Neural cell (in vitro differentiated cells): ENCODE measurements at regions not wholly inside any gene's neighbourhood (a gene's known extent, or its start where the extent isn't known, plus 50 kb on each side); places are given as distances from the start of the nearest gene placed in this dataset.

ENCODE experiments used
- CTCF ChIP-seq: fragments of 450-650 bp; IDR thresholded peaks from 2 replicates; pipeline ENCODE4 v1.5.1; 2014; ENCODE audit warnings: antibody characterized with exemption, mild to moderate bottlenecking, moderate library complexity; ENCODE audit not compliant: poor library complexity, severe bottlenecking
- EZH2 ChIP-seq: fragments of 200-600, 300-800 bp; shearing (Covaris generic), sonication (generic); IDR thresholded peaks from 2 replicates; pipeline ENCODE4 v1.6.1; 2014; ENCODE audit warnings: antibody characterized with exemption, low read length, borderline replicate concordance, mild to moderate bottlenecking; ENCODE audit not compliant: insufficient read depth, poor library complexity, severe bottlenecking
- POLR2AphosphoS5 ChIP-seq: IDR thresholded peaks from 2 replicates; pipeline ENCODE4 v1.6.1; 2012
- TAF1 ChIP-seq: IDR thresholded peaks from 2 replicates; pipeline ENCODE4 v1.6.1; 2012; ENCODE audit warnings: low read depth

GRCh38 chr7:89934101-89934500, 220.2 kb upstream of the STEAP1 start:
- TF ChIP-seq EZH2, result no peak
- TF ChIP-seq CTCF, result no peak
- no peak for TF ChIP-seq TAF1
- no peak for TF ChIP-seq POLR2AphosphoS5
